Fibroblast of lung (primary cell): ENCODE measurements at regions not wholly inside any gene's neighbourhood (a gene's known extent, or its start where the extent isn't known, plus 50 kb on each side); places are given as distances from the start of the nearest gene placed in this dataset.

ENCODE experiments used
- EZH2 ChIP-seq: IDR thresholded peaks from 2 replicates; pipeline ENCODE4 v1.5.1; 2012; ENCODE audit warnings: low read length, control low read depth, mild to moderate bottlenecking; ENCODE audit errors: missing control alignments
- TF ChIP-seq, protein P1 (sequence below), 2 donors: IDR thresholded peaks in 1 of 2; conservative IDR thresholded peaks in 1 of 2; 1 replicate in 1 of 2; 2 replicates in 1 of 2; pipeline ENCODE4 v1.5.1; 2011 to 2012; ENCODE audit warnings: low read length in 2 of 2, control low read depth in 1 of 2, inconsistent platforms in 1 of 2, low read depth in 1 of 2, mild to moderate bottlenecking in 1 of 2

GRCh38 chr6:144657691-144658090 lies 372.6 kb downstream of the UTRN start:
- TF ChIP-seq, protein P1, sequence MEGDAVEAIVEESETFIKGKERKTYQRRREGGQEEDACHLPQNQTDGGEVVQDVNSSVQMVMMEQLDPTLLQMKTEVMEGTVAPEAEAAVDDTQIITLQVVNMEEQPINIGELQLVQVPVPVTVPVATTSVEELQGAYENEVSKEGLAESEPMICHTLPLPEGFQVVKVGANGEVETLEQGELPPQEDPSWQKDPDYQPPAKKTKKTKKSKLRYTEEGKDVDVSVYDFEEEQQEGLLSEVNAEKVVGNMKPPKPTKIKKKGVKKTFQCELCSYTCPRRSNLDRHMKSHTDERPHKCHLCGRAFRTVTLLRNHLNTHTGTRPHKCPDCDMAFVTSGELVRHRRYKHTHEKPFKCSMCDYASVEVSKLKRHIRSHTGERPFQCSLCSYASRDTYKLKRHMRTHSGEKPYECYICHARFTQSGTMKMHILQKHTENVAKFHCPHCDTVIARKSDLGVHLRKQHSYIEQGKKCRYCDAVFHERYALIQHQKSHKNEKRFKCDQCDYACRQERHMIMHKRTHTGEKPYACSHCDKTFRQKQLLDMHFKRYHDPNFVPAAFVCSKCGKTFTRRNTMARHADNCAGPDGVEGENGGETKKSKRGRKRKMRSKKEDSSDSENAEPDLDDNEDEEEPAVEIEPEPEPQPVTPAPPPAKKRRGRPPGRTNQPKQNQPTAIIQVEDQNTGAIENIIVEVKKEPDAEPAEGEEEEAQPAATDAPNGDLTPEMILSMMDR (conservative IDR thresholded peaks at IDR 0.05 in 1 of 2, IDR thresholded peaks at IDR 0.05 in 1 of 2; ENCODE audit: low read depth in 1 of 2, low read length in 2 of 2): no peak
- TF ChIP-seq EZH2: no peak
